ENCODE measurements at regions not wholly inside any gene's neighbourhood (a gene's known extent, or its start where the extent isn't known, plus 50 kb on each side); places are given as distances from the start of the nearest gene placed in this dataset.

DNA sequence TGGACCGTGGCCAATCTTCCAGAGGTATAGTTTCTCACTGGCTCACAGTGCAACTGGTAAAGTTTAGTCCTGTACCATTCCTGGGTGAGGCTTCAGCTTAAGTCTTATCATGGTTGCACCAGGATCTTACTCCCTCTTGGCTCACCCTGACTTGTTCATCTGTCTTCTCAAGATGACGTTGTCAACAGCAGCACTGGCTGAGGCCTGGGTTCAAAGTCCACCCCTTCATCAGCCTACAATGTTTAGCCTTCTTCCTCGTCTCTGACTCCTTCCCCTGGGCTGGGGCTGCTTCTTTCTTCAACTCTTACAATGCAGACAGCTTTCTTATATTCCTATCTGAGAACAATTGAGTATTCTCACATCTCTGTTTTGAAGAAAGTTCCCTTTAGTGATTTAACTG, 311.1 kb upstream of the CLINT1 start:
- POLR2A ChIA-PET (ENCODE audit: unreplicated experiment) = no interaction called here
- no peaks in the 10 kb centered on the region for H3K4me1 ChIP-seq (replicated peaks; ENCODE audit: insufficient read depth)
- no peaks in the 10 kb centered on the region for H3K79me2 ChIP-seq (ENCODE audit: low read depth)
- H4K20me1 ChIP-seq (ENCODE audit: insufficient read depth) = no peaks in the 10 kb centered on the region
- H3K27me3 ChIP-seq (ENCODE audit: insufficient read depth, low read depth) = no peaks in the 10 kb centered on the region
- H2AFZ ChIP-seq = no peak overlapping the region
- H3K36me3 ChIP-seq (ENCODE audit: low read depth) = no peaks in the 10 kb centered on the region
- DNase-seq = no peak
- TF ChIP-seq, protein P1, sequence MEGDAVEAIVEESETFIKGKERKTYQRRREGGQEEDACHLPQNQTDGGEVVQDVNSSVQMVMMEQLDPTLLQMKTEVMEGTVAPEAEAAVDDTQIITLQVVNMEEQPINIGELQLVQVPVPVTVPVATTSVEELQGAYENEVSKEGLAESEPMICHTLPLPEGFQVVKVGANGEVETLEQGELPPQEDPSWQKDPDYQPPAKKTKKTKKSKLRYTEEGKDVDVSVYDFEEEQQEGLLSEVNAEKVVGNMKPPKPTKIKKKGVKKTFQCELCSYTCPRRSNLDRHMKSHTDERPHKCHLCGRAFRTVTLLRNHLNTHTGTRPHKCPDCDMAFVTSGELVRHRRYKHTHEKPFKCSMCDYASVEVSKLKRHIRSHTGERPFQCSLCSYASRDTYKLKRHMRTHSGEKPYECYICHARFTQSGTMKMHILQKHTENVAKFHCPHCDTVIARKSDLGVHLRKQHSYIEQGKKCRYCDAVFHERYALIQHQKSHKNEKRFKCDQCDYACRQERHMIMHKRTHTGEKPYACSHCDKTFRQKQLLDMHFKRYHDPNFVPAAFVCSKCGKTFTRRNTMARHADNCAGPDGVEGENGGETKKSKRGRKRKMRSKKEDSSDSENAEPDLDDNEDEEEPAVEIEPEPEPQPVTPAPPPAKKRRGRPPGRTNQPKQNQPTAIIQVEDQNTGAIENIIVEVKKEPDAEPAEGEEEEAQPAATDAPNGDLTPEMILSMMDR (conservative IDR thresholded peaks at IDR 0.05) = no peak
- TF ChIP-seq EZH2 (IDR thresholded peaks at IDR 0.05; ENCODE audit: low read depth) = no peak
- H3K9me2 ChIP-seq (ENCODE audit: insufficient read depth) = no peaks in the 10 kb centered on the region
- no peaks in the 10 kb centered on the region for H3F3A ChIP-seq (ENCODE audit: insufficient read depth, low read depth)
- BruUV-seq (replicated peaks) = no TSS peak
- CTCF ChIA-PET = no interaction called here
- intact Hi-C loops (cut with micrococcal nuclease; ENCODE audit: unreplicated experiment) = no loop called here
- H3K4me3 ChIP-seq = no peak overlapping the region
- H3K27ac ChIP-seq = no peak overlapping the region
- no peak overlapping the region for H3K4me2 ChIP-seq
- no peaks in the 10 kb centered on the region for H3K9me3 ChIP-seq (ENCODE audit: insufficient read depth, low read depth)

DNA sequence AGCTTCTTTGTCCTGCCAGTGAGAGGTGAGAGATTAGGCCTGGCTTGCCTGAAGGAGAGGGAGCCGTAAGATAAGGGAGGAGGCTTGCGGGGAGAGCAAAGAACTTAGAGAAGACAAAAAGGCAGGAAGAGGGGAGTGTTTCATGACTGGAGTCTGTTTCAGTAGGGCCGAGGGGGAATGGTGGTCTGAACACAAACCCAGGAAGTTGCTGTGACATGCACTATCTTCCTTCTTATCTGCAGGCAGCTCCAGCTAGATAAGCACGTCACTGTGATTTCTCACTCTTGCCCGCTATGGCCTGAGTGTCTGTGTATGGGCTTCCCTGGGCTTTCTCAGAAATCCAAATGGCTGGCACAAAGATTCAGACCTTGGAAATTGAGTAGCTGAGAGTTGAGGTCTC, 307.5 kb upstream of the CLINT1 start:
- Histone ChIP-seq H2AFZ (no peak overlapping the region), H3K9me3 (ENCODE audit: insufficient read depth, low read depth) (no peaks in the 10 kb centered on the region), H4K20me1 (ENCODE audit: insufficient read depth) (no peaks in the 10 kb centered on the region), H3K27ac (no peak overlapping the region), H3K79me2 (ENCODE audit: low read depth) (no peaks in the 10 kb centered on the region), H3K4me3 (no peak overlapping the region), H3K36me3 (ENCODE audit: low read depth) (no peaks in the 10 kb centered on the region), H3K4me2 (no peak overlapping the region), H3K4me1 (replicated peaks; ENCODE audit: insufficient read depth) (no peaks in the 10 kb centered on the region), H3K9me2 (ENCODE audit: insufficient read depth) (no peaks in the 10 kb centered on the region), H3F3A (ENCODE audit: insufficient read depth, low read depth) (no peaks in the 10 kb centered on the region), H3K27me3 (ENCODE audit: insufficient read depth, low read depth) (peaks cover 27% of the 10 kb centered on the region)
- TF ChIP-seq, protein P1 (conservative IDR thresholded peaks at IDR 0.05) = no peak
- no peak for TF ChIP-seq EZH2 (IDR thresholded peaks at IDR 0.05; ENCODE audit: low read depth)
- ChIA-PET POLR2A (ENCODE audit: unreplicated experiment) (no interaction called here), CTCF (no interaction called here)
- DNase-seq = no peak
- no TSS peak for BruUV-seq (replicated peaks)
- intact Hi-C loops (cut with micrococcal nuclease; ENCODE audit: unreplicated experiment) = no loop called here

DNA sequence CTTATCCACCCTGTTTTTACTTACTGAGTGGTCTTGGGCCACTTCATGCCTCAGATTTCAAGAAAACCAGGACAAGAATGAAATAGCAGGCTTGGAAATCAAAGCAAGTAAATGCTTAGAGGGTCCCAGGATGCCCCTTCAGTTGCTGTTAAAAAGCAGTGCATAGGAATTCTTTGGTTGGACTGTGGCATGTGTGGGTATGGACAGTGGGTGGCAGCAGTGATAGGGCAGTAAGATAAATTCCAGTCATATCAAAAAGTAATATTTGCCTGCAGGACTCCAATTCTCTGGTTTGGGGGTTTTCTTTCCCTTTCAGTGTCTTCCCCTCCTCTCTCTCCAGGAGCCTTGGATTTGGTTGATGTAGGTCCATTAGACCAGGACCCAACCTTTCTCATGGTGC, 306.7 kb upstream of the CLINT1 start:
- ChIA-PET CTCF (no interaction called here), POLR2A (ENCODE audit: unreplicated experiment) (no interaction called here)
- peaks cover 29% of the 10 kb centered on the region for H3K27me3 ChIP-seq (ENCODE audit: insufficient read depth, low read depth)
- no peaks in the 10 kb centered on the region for H3K36me3 ChIP-seq (ENCODE audit: low read depth)
- intact Hi-C loops (cut with micrococcal nuclease; ENCODE audit: unreplicated experiment) = no loop called here
- no peaks in the 10 kb centered on the region for H3K79me2 ChIP-seq (ENCODE audit: low read depth)
- no peaks in the 10 kb centered on the region for H3K9me3 ChIP-seq (ENCODE audit: insufficient read depth, low read depth)
- no peak overlapping the region for H3K4me2 ChIP-seq
- H4K20me1 ChIP-seq (ENCODE audit: insufficient read depth) = no peaks in the 10 kb centered on the region
- no TSS peak for BruUV-seq (replicated peaks)
- no peak overlapping the region for H2AFZ ChIP-seq
- H3K27ac ChIP-seq = no peak overlapping the region
- no peaks in the 10 kb centered on the region for H3F3A ChIP-seq (ENCODE audit: insufficient read depth, low read depth)
- H3K4me1 ChIP-seq (replicated peaks; ENCODE audit: insufficient read depth) = no peaks in the 10 kb centered on the region
- TF ChIP-seq EZH2 (IDR thresholded peaks at IDR 0.05; ENCODE audit: low read depth) = no peak
- TF ChIP-seq, protein P1 (conservative IDR thresholded peaks at IDR 0.05) = no peak
- H3K4me3 ChIP-seq = no peak overlapping the region
- no peak for DNase-seq
- H3K9me2 ChIP-seq (ENCODE audit: insufficient read depth) = no peaks in the 10 kb centered on the region
